Spleen (tissue), 7 donors: ENCODE measurements at regions not wholly inside any gene's neighbourhood (a gene's known extent, or its start where the extent isn't known, plus 50 kb on each side); places are given as distances from the start of the nearest gene placed in this dataset.

Experiments used
- POLR2A ChIP-seq, 3 donors: fragments of 450-650 bp; IDR thresholded peaks; one replicate each; pipeline ENCODE4 v1.5.1; 2017; ENCODE audit warnings: antibody characterized with exemption in 3 of 3, mild to moderate bottlenecking in 1 of 3
- POLR2AphosphoS5 ChIP-seq, 3 donors: sonication (generic); formaldehyde crosslinking; IDR thresholded peaks; one replicate each; pipeline ENCODE4 v1.5.1; 2017; ENCODE audit warnings: antibody characterized with exemption in 3 of 3
- TF ChIP-seq, protein P1 (sequence below), 11 experiments: fragments of 200-600 bp in 7 of 11; fragments of 450-650 bp in 4 of 11; sonication (generic) in 4 of 11; IDR thresholded peaks in 8 of 11; conservative IDR thresholded peaks in 3 of 11; 1 replicate in 7 of 11; 2 replicates in 4 of 11; pipeline versions ENCODE4 v1.4.0 to v1.8.0; 2016 to 2021; ENCODE audit warnings: antibody characterized with exemption in 11 of 11, inconsistent platforms in 4 of 11, mild to moderate bottlenecking in 1 of 11
- donor health status: DM: no; HTN: no; CAD: no; lungs with moderate emphysema.
- donor health status: DM: no; HTN: no; CAD: no.
- donor health status: DM: no; HTN: no; CAD: no.

GRCh38 chr2:21418456-21418855, 294.7 kb downstream of the TDRD15 start:
- TF ChIP-seq, protein P1, sequence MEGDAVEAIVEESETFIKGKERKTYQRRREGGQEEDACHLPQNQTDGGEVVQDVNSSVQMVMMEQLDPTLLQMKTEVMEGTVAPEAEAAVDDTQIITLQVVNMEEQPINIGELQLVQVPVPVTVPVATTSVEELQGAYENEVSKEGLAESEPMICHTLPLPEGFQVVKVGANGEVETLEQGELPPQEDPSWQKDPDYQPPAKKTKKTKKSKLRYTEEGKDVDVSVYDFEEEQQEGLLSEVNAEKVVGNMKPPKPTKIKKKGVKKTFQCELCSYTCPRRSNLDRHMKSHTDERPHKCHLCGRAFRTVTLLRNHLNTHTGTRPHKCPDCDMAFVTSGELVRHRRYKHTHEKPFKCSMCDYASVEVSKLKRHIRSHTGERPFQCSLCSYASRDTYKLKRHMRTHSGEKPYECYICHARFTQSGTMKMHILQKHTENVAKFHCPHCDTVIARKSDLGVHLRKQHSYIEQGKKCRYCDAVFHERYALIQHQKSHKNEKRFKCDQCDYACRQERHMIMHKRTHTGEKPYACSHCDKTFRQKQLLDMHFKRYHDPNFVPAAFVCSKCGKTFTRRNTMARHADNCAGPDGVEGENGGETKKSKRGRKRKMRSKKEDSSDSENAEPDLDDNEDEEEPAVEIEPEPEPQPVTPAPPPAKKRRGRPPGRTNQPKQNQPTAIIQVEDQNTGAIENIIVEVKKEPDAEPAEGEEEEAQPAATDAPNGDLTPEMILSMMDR (IDR thresholded peaks at IDR 0.05 in 8 of 11, conservative IDR thresholded peaks at IDR 0.05 in 3 of 11): no peak
- TF ChIP-seq POLR2AphosphoS5 (IDR thresholded peaks at IDR 0.05) (no peak), POLR2A (IDR thresholded peaks at IDR 0.05) (no peak)
